LoVo (cell line): ENCODE measurements at regions not wholly inside any gene's neighbourhood (a gene's known extent, or its start where the extent isn't known, plus 50 kb on each side); places are given as distances from the start of the nearest gene placed in this dataset.

ENCODE experiments used
- DNase-seq: peaks from one replicate; pipeline ENCODE4 v3.0.0-alpha.2; 2016; ENCODE audit warnings: low spot score

- DNase-seq = no peak
These were observed 134.8 kb upstream of the CD180 start for GRCh38 chr5:67331296-67331925.

GRCh38 chr5:67319935-67320725 is 123.5 kb upstream of the CD180 start:
- no peak for DNase-seq

GRCh38 chr5:67318746-67319145 is 122.1 kb upstream of the CD180 start:
- no peak for DNase-seq

- no peak for DNase-seq
These were observed 121.0 kb upstream of the CD180 start for GRCh38 chr5:67317603-67318002.

GRCh38 chr5:67316695-67317094 is 120.1 kb upstream of the CD180 start:
- DNase-seq = no peak

- DNase-seq = no peak
These were observed 118.7 kb upstream of the CD180 start for GRCh38 chr5:67315082-67315989.

- no peak for DNase-seq
These were observed 115.1 kb upstream of the CD180 start for GRCh38 chr5:67311701-67312100.

GRCh38 chr5:67311208-67311607 is 114.6 kb upstream of the CD180 start:
- no peak for DNase-seq

GRCh38 chr5:67310740-67311139 is 114.1 kb upstream of the CD180 start:
- DNase-seq = no peak

- DNase-seq = no peak
These were observed 113.6 kb upstream of the CD180 start for GRCh38 chr5:67310169-67310568.

- DNase-seq = no peak
These were observed 112.5 kb upstream of the CD180 start for GRCh38 chr5:67308988-67309688.

GRCh38 chr5:67306965-67307607 is 110.5 kb upstream of the CD180 start:
- no peak for DNase-seq

GRCh38 chr5:67305913-67306710 is 109.5 kb upstream of the CD180 start:
- DNase-seq = no peak

GRCh38 chr5:67305401-67305800 is 108.8 kb upstream of the CD180 start:
- no peak for DNase-seq

- no peak for DNase-seq
These were observed 106.8 kb upstream of the CD180 start for GRCh38 chr5:67303356-67303755.

- DNase-seq = no peak
These were observed 104.8 kb upstream of the CD180 start for GRCh38 chr5:67301285-67301903.

GRCh38 chr5:67300326-67300725 is 103.7 kb upstream of the CD180 start:
- DNase-seq = no peak

- no peak for DNase-seq
These were observed 102.7 kb upstream of the CD180 start for GRCh38 chr5:67299231-67299735.

- DNase-seq = no peak
These were observed 101.4 kb upstream of the CD180 start for GRCh38 chr5:67297802-67298532.
